ENCODE measurements at regions not wholly inside any gene's neighbourhood (a gene's known extent, or its start where the extent isn't known, plus 50 kb on each side); places are given as distances from the start of the nearest gene placed in this dataset.
"Not testable (repeated sequence)": the region's sequence is repeated elsewhere in the genome, so short reads cannot be mapped to it uniquely, and the experiment has no call there.

DNA sequence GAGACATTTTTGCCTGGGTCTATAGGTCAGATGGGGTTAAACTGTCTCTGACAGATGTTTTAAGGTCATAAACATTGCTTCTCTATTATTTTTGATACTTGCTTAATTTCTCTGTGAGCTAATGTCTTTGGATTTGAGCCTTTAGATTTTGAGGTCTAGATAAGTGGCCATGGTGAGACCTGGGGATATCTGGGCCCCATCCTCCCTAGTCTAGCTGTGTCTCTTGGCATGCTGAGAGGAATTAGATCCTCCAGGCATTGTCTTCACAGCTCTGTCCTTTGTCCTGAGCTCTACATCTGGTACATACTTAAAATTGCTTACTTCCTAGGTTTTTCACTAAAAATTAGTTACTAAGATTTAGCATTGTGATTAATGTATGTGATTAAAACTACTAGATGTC lies 265.0 kb upstream of the NPSR1 start:
- DNase-seq, result no peak

- DNase-seq, result no peak
Observed at GRCh38 chr7:34396437-34397064, 261.5 kb upstream of the NPSR1 start.

GRCh38 chr7:34401776-34402175 lies 256.2 kb upstream of the NPSR1 start:
- DNase-seq, result no peak

- no peak for DNase-seq
Observed at GRCh38 chr7:34406848-34407530, 251.0 kb upstream of the NPSR1 start.

GRCh38 chr7:34407586-34407985 lies 250.4 kb upstream of the NPSR1 start:
- DNase-seq, result no peak

- DNase-seq, result no peak
Observed at GRCh38 chr7:34417781-34418180, 240.2 kb upstream of the NPSR1 start.

- DNase-seq, result no peak
Observed at GRCh38 chr7:34421526-34421925, 236.5 kb upstream of the NPSR1 start.

DNA sequence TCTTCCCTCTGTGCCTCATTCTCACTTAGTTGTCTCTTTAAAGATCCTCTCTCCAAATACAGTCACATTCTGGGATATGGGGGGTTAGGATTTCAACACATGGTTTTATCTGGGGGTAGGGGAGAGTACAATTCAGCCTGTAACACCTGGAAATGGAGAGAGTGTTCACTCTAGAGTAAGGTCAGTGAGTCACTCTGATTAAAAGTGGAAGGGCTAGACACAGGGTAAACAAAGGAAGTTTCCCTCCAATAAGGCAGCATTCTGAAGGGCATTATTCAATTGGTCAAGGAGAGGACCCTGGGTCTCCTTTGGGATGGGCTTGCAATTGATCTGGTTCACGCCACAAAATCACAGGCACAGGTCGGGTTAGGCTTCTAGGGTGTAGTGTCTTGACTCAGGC lies 232.8 kb upstream of the NPSR1 start:
- DNase-seq, result no peak

GRCh38 chr7:34425631-34426384 lies 232.2 kb upstream of the NPSR1 start:
- DNase-seq, result no peak

GRCh38 chr7:34430456-34430855 lies 227.6 kb upstream of the NPSR1 start:
- DNase-seq, result peak; percentile 11

DNA sequence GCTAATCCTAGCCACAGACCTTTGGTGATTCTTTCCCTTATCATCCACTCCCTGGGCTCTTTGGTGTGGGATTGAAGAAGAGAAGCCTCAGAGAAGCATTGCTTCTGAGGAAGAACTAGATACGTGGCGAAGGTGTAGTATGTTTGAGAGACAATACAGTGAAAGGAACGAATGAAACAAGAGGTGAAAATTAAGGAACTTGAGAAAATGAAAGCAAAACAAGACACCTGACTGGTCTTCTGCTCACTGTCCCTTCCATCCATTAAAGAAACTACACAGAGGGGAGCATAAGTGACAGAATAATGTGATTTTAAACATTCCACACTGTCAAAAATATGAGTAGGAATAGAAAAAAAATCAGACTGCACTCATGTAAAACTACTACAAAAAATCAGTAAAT lies 219.6 kb upstream of the NPSR1 start:
- DNase-seq, result no peak

DNA sequence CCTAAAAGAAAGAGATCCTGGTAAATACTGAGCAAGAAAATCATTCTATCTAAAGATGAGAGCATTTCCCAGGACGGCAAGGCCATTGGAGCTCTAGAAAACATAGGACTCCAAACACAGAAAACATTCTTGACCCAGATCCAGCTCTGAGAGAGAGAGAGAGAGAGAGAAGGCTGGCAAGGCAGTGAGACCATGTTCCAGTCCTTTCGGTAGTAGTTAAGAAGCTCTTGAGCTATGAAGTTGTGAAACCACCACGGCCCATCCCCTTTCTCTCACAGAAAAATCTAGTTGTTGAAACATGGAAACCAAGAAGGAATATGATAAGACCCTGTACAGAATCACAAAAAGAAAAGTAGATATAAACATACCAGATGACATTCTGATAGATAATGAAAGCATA lies 212.4 kb upstream of the NPSR1 start:
- no peak for DNase-seq

DNA sequence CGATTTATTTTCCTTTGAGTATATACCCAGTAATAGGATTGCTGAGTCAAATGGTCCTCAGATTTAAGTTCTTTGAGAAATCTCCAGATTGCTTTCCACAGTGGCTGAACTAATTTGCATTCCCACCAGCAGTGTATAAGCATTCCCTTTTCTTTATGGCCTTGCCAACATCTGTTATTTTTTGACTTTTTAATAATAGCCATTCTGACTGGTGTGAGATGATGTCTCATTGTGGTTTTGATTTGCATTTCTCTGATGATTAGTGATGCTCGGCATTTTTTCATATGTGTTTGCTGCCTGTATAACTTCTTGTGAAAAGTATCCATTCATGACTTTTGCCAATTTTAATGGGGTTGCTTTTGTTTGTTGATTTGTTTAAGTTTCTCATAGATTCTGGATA lies 209.5 kb upstream of the NPSR1 start:
- DNase-seq, result not testable (repeated sequence)

- no peak for DNase-seq
Observed at GRCh38 chr7:34449765-34450164, 208.3 kb upstream of the NPSR1 start.

GRCh38 chr7:34451183-34451582 lies 206.8 kb upstream of the NPSR1 start:
- no peak for DNase-seq

GRCh38 chr7:34451923-34452322 lies 206.1 kb upstream of the NPSR1 start:
- DNase-seq, result no peak

DNA sequence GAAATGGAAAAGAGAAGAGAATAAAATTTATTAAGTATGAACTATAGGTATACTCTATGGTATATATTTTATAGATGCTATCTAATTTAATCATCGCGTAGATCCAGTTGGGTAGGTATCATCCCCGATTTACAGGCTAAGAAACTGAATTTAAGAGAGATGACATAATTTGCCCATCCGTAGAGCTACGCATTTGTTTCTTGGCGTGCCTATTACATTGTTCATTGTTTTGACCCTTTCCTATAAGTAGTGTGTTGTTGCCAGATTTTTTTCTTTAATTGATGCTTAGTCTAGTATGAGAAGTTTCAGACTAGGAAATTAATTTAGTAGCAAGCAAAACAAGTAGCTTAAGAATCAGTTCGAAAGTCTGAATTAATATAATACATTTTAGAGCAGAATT lies 205.7 kb upstream of the NPSR1 start:
- DNase-seq, result no peak

DNA sequence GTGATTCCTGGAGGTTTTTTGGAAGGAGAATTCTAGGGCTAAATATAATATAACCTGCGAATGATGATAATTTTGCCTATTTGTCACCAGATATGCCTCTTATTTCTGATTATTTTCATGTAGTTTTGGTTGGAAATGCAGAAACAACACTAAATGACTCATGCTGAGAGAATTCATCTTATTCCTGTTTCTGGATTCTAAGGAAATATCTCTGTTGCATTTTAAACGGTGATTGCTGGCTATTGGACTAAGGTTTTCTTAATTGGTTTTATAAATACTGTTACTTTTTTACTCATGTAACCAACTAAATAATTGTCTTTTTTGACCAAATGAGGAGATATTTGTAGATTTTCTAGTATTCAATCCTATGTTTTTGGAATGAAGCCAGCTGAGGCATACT lies 204.9 kb upstream of the NPSR1 start:
- no peak for DNase-seq

DNA sequence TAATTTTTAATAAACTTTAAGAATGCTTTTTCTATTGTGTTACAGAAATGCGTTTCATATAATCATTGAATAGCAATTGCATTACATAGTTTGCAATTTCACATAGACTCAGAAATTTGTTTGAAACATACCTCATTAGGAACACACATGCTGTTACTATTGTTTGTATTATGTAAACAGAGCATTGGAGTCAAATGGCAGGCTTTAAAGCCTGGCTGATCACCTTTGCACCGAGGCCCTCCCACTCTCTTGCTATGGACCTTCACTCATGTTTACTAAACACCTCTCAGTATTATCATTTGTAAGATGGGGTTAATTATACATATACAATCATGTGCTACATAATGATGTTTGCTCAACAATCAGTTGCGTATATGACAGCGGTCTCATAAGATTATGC lies 203.6 kb upstream of the NPSR1 start:
- no peak for DNase-seq

GRCh38 chr7:34457329-34457728 lies 200.7 kb upstream of the NPSR1 start:
- DNase-seq, result no peak

DNA sequence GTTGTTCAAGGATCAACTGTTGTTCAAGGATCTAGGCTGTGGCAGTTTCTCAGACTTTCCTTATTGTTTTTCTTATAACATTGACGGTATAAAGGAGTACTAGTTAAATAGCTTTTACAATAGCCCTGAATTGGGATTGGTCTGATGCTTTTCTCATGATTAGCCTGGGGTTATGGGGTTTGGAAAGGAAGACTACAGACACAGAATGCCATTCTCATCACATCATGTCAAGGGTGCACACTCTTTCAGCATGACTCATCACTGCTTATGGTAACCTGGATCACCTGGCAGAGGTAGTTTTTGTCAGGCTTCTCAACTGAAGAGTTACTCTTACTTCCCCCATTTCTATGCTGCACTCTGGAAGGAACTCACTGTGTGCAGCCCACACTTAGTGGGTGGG lies 194.2 kb upstream of the NPSR1 start:
- no peak for DNase-seq

DNA sequence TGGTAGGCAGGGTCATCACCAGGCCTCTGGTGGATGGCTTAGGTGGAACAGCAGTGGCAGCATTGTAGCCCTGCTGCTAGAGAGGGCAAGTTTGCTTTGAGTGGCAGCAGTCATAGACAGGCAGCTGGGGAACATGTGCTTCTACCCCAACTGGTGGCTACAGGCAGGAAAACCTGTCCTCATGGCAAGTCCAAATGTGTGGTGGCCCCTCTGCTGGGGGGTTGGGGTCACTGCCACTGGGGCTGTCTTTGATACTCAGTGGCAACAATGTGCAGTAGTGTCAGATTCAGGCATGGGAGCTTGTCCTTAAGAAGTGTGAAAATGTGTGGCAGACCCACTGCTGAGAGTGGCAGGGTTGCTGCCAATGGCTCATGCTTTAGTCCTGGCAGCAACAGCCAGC lies 186.2 kb upstream of the NPSR1 start:
- no peak for DNase-seq

DNA sequence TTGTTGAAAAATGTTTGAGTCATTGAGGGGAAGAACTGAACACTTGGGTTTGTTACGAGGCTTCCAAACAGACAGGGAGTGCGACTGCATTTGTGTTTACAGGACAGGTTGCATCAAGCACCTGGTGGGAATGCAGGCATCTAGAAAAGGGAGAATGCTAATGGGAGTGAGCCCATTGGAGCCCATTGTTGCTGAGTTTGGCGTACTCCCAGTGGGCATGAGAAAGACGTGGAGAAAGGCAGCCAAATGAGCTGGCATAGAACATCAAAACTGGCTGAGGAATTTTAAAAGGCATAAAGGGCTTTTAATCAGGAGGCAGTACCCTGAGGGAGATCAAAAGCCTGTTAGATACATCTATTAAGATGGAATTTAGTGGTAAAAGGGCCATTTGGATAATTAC lies 171.6 kb upstream of the NPSR1 start:
- DNase-seq, result no peak
